ENCODE measurements at regions not wholly inside any gene's neighbourhood (a gene's known extent, or its start where the extent isn't known, plus 50 kb on each side); places are given as distances from the start of the nearest gene placed in this dataset.

DNA sequence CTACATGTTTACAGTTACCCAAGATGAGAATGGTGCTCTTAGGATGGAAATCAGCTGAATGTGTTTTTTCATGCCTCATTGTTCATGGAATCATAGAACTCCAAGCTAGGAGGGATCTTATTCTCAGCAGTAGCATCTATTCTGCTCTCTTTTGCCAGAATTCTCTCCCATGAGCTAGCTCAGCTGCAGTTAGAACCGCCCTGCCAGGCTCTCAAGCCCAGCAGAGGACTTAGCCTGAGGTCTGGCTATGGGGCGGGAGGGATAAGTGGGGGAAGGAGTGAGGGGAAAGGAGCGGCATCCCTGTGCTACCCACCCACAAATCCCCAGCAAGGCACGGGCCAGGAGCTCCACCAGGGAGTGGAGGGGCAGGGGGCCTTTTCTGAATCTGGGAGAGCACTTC is 120.7 kb upstream of the PLXNA4 start:
- TF ChIP-seq, protein P1, sequence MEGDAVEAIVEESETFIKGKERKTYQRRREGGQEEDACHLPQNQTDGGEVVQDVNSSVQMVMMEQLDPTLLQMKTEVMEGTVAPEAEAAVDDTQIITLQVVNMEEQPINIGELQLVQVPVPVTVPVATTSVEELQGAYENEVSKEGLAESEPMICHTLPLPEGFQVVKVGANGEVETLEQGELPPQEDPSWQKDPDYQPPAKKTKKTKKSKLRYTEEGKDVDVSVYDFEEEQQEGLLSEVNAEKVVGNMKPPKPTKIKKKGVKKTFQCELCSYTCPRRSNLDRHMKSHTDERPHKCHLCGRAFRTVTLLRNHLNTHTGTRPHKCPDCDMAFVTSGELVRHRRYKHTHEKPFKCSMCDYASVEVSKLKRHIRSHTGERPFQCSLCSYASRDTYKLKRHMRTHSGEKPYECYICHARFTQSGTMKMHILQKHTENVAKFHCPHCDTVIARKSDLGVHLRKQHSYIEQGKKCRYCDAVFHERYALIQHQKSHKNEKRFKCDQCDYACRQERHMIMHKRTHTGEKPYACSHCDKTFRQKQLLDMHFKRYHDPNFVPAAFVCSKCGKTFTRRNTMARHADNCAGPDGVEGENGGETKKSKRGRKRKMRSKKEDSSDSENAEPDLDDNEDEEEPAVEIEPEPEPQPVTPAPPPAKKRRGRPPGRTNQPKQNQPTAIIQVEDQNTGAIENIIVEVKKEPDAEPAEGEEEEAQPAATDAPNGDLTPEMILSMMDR (IDR thresholded peaks at IDR 0.05; ENCODE audit: low read depth, low read length) = no peak
- no peak for TF ChIP-seq EZH2phosphoT487 (IDR thresholded peaks at IDR 0.05; ENCODE audit: low read depth)
